Progenitor cell of endocrine pancreas (in vitro differentiated cells): ENCODE measurements at regions not wholly inside any gene's neighbourhood (a gene's known extent, or its start where the extent isn't known, plus 50 kb on each side); places are given as distances from the start of the nearest gene placed in this dataset.

Source experiments
- DNase-seq: peaks from one replicate; pipeline ENCODE4 v3.0.0; 2021; ENCODE audit warnings: low spot score; ENCODE audit not compliant: unreplicated experiment
- H3K27ac Mint-ChIP-seq: 2 replicates; pipeline ENCODE4 v1.8.0; 2021; ENCODE audit warnings: mild to moderate bottlenecking, moderate library complexity, mixed read lengths
- H3K27me3 Mint-ChIP-seq: 2 replicates; pipeline ENCODE4 v1.8.0; 2021; ENCODE audit warnings: mixed read lengths
- H3K36me3 Mint-ChIP-seq: 2 replicates; pipeline ENCODE4 v1.8.0; 2022; ENCODE audit warnings: mixed read lengths; ENCODE audit not compliant: insufficient read depth
- H3K4me1 Mint-ChIP-seq: 2 replicates; pipeline ENCODE4 v1.8.0; 2021; ENCODE audit warnings: low read depth, mixed read lengths
- H3K4me3 Mint-ChIP-seq: 2 replicates; pipeline ENCODE4 v1.8.0; 2021; ENCODE audit warnings: low read depth, mild to moderate bottlenecking, moderate library complexity, mixed read lengths
- H3K9me3 Mint-ChIP-seq: 2 replicates; pipeline ENCODE4 v1.8.0; 2021; ENCODE audit warnings: low read depth, mixed read lengths
- CTCF ChIP-seq: fragments of 200-600 bp; sonication (generic); IDR thresholded peaks from one replicate; pipeline ENCODE4 v1.5.0; 2021; ENCODE audit warnings: antibody characterized with exemption, mild to moderate bottlenecking; ENCODE audit not compliant: unreplicated experiment

GRCh38 chr2:58893656-58894351, 652.7 kb upstream of the FANCL start:
- TF ChIP-seq CTCF = no peak
- Mint-ChIP-seq H3K27ac (no peak overlapping the region), H3K4me3 (no peak overlapping the region), H3K4me1 (peaks cover 15% of the 10 kb centered on the region), H3K9me3 (no peaks in the 10 kb centered on the region), H3K36me3 (no peaks in the 10 kb centered on the region), H3K27me3 (no peaks in the 10 kb centered on the region)
- no peak for DNase-seq

GRCh38 chr2:58891828-58892377, 650.8 kb upstream of the FANCL start:
- H3K27ac Mint-ChIP-seq = no peak overlapping the region
- H3K9me3 Mint-ChIP-seq = no peaks in the 10 kb centered on the region
- no peaks in the 10 kb centered on the region for H3K27me3 Mint-ChIP-seq
- no peak overlapping the region for H3K4me3 Mint-ChIP-seq
- TF ChIP-seq CTCF = no peak
- H3K36me3 Mint-ChIP-seq = no peaks in the 10 kb centered on the region
- no peak for DNase-seq
- peaks cover 11% of the 10 kb centered on the region for H3K4me1 Mint-ChIP-seq

GRCh38 chr2:58890865-58891525, 649.9 kb upstream of the FANCL start:
- no peak overlapping the region for H3K4me3 Mint-ChIP-seq
- peak overlapping the region; percentile 73 for H3K27ac Mint-ChIP-seq
- no peak for DNase-seq
- peak; percentile 10 for TF ChIP-seq CTCF
- no peaks in the 10 kb centered on the region for H3K27me3 Mint-ChIP-seq
- H3K4me1 Mint-ChIP-seq = peaks cover 11% of the 10 kb centered on the region
- H3K9me3 Mint-ChIP-seq = no peaks in the 10 kb centered on the region
- H3K36me3 Mint-ChIP-seq = no peaks in the 10 kb centered on the region

DNA sequence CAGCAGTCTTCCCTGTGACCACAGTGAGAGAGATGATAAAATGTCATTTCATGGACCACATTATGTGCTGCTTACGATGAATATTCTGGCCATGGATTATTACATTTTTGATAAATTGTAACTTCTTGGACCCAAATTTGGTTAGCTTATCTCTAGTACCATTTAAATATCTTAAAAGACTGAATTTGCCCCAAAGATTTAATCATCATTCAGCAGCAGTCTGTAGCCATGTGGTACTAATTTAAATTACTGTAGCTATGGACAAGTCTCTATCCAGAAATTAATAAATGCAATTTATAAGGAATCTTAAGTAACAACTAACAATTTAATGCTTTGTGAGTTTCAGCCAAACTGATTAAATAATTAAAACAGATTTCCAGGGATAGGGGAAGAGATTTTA, 644.9 kb upstream of the FANCL start:
- Mint-ChIP-seq H3K4me1 (peaks cover under 1% of the 10 kb centered on the region), H3K27me3 (no peaks in the 10 kb centered on the region), H3K4me3 (no peak overlapping the region), H3K36me3 (no peaks in the 10 kb centered on the region), H3K9me3 (no peaks in the 10 kb centered on the region), H3K27ac (no peak overlapping the region)
- TF ChIP-seq CTCF = no peak
- DNase-seq = no peak

DNA sequence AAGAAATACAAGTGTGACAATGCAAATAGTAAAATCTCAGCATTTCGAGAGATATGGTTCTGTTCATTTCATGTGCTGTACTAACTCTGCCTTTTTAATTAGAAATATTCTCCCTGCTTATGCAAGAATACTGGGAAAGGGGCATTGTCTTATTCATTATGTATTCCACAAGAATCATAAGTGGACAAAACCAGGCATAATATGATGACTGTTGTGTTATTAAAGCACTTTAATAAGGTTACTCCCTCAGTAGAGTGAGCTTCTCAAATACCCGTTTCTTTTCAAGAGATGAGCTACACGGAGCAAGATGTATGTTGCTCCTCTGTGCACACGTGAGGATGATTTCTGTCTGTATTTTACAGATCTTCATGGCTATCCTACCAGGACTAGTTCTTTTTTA, 638.7 kb upstream of the FANCL start:
- H3K9me3 Mint-ChIP-seq = no peaks in the 10 kb centered on the region
- H3K4me1 Mint-ChIP-seq = no peaks in the 10 kb centered on the region
- no peaks in the 10 kb centered on the region for H3K36me3 Mint-ChIP-seq
- DNase-seq = no peak
- H3K4me3 Mint-ChIP-seq = no peak overlapping the region
- no peak overlapping the region for H3K27ac Mint-ChIP-seq
- H3K27me3 Mint-ChIP-seq = no peaks in the 10 kb centered on the region
- no peak for TF ChIP-seq CTCF
